OCI-LY7 (cell line): ENCODE measurements at regions not wholly inside any gene's neighbourhood (a gene's known extent, or its start where the extent isn't known, plus 50 kb on each side); places are given as distances from the start of the nearest gene placed in this dataset.

ENCODE experiments used
- CTCF ChIP-seq: fragments of 200-600 bp; sonication (generic); conservative IDR thresholded peaks from 2 replicates; pipeline ENCODE4 v1.5.1; 2014; ENCODE audit warnings: mild to moderate bottlenecking, antibody characterized with exemption, low read length, moderate library complexity, mixed read lengths
- EZH2phosphoT487 ChIP-seq: fragments of 200-600 bp; sonication (generic); IDR thresholded peaks from 2 replicates; pipeline ENCODE4 v1.6.1; 2018; ENCODE audit warnings: low read depth, borderline replicate concordance, mild to moderate bottlenecking, mixed run types, antibody characterized with exemption, low read length, moderate library complexity, mixed read lengths

- TF ChIP-seq CTCF (no peak), EZH2phosphoT487 (no peak)
These were observed 1304.4 kb upstream of the ACVR2A start for GRCh38 chr2:146540271-146540932.
